H9 (cell line): ENCODE measurements at regions not wholly inside any gene's neighbourhood (a gene's known extent, or its start where the extent isn't known, plus 50 kb on each side); places are given as distances from the start of the nearest gene placed in this dataset.
A peak's percentile ranks its signal among the peaks of the same experiment; 100 is the strongest.
"Not testable (repeated sequence)": the region's sequence is repeated elsewhere in the genome, so short reads cannot be mapped to it uniquely, and the experiment has no call there.

ENCODE experiments used
- DNase-seq: peaks from one replicate; pipeline ENCODE4 v3.0.0-alpha.2; 2017
- H2AFZ ChIP-seq: one replicate; pipeline ENCODE4 v1.6.1; 2013; ENCODE audit warnings: mild to moderate bottlenecking, low read length, control low read depth, moderate library complexity
- H2AK5ac ChIP-seq: 2 replicates; pipeline ENCODE4 v1.6.1; 2013; ENCODE audit warnings: low read length, control low read depth, mixed read lengths; ENCODE audit not compliant: insufficient read length
- H2BK120ac ChIP-seq: one replicate; pipeline ENCODE4 v1.6.1; 2013; ENCODE audit warnings: low read depth, mild to moderate bottlenecking, low read length, control low read depth, inconsistent platforms; ENCODE audit not compliant: poor library complexity, severe bottlenecking
- H2BK12ac ChIP-seq: 2 replicates; pipeline ENCODE4 v1.6.1; 2013; ENCODE audit warnings: low read length, control low read depth, mixed read lengths, low read depth; ENCODE audit not compliant: insufficient read length
- H2BK15ac ChIP-seq: 2 replicates; pipeline ENCODE4 v1.6.1; 2013; ENCODE audit warnings: low read depth, low read length, control low read depth
- H2BK20ac ChIP-seq: one replicate; pipeline ENCODE4 v1.6.1; 2013; ENCODE audit warnings: low read depth, mild to moderate bottlenecking, low read length, control low read depth, inconsistent platforms; ENCODE audit not compliant: poor library complexity, severe bottlenecking
- H2BK5ac ChIP-seq: 2 replicates; pipeline ENCODE4 v1.6.1; 2013; ENCODE audit warnings: low read length, control low read depth, mixed read lengths; ENCODE audit not compliant: insufficient read length
- H3K14ac ChIP-seq: 2 replicates; pipeline ENCODE4 v1.6.1; 2013; ENCODE audit warnings: low read length, control low read depth; ENCODE audit not compliant: insufficient read depth
- H3K18ac ChIP-seq: 2 replicates; pipeline ENCODE4 v1.6.1; 2013; ENCODE audit warnings: low read depth, mild to moderate bottlenecking, mixed read lengths, low read length, control low read depth; ENCODE audit not compliant: insufficient read length
- H3K23ac ChIP-seq: 2 replicates; pipeline ENCODE4 v1.6.1; 2013; ENCODE audit warnings: low read length, control low read depth, mixed read lengths, low read depth; ENCODE audit not compliant: insufficient read length
- H3K23me2 ChIP-seq: 2 replicates; pipeline ENCODE4 v1.6.1; 2013; ENCODE audit warnings: low read depth, mild to moderate bottlenecking, mixed read lengths, low read length, control low read depth; ENCODE audit not compliant: insufficient read length, poor library complexity, severe bottlenecking
- H3K27ac ChIP-seq: 2 replicates; pipeline ENCODE4 v1.5.1; 2013; ENCODE audit warnings: low read length, control low read depth, mixed read lengths, low read depth; ENCODE audit not compliant: insufficient read length
- H3K27me3 ChIP-seq: 2 replicates; pipeline ENCODE4 v1.6.1; 2013; ENCODE audit warnings: low read length, control low read depth, inconsistent platforms; ENCODE audit not compliant: insufficient read depth
- H3K4ac ChIP-seq: 2 replicates; pipeline ENCODE4 v1.6.1; 2013; ENCODE audit warnings: low read depth, mild to moderate bottlenecking, control low read depth, inconsistent platforms, low read length, moderate library complexity
- H3K4me1 ChIP-seq: 2 replicates; pipeline ENCODE4 v1.6.1; 2013; ENCODE audit warnings: low read length, control low read depth, inconsistent platforms; ENCODE audit not compliant: insufficient read depth
- H3K4me2 ChIP-seq: 2 replicates; pipeline ENCODE4 v1.6.1; 2013; ENCODE audit warnings: low read length, control low read depth, mixed read lengths; ENCODE audit not compliant: insufficient read length, insufficient read depth
- H3K56ac ChIP-seq: 2 replicates; pipeline ENCODE4 v1.6.1; 2013; ENCODE audit warnings: low read depth, mild to moderate bottlenecking, mixed read lengths, low read length, control low read depth; ENCODE audit not compliant: insufficient read length
- H3K79me1 ChIP-seq: 2 replicates; pipeline ENCODE4 v1.6.1; 2013; ENCODE audit warnings: low read depth, mild to moderate bottlenecking, moderate library complexity, low read length, control low read depth, inconsistent platforms; ENCODE audit not compliant: insufficient read depth, poor library complexity, severe bottlenecking
- H3K79me2 ChIP-seq: 2 replicates; pipeline ENCODE4 v1.6.1; 2013; ENCODE audit warnings: low read length, control low read depth, inconsistent platforms; ENCODE audit not compliant: insufficient read depth
- H3K9ac ChIP-seq: 2 replicates; pipeline ENCODE4 v1.6.1; 2013; ENCODE audit warnings: low read length, control low read depth, mixed read lengths; ENCODE audit not compliant: insufficient read length; ENCODE audit errors: extremely low read depth
- H3K9me3 ChIP-seq: one replicate; pipeline ENCODE4 v1.6.1; 2013; ENCODE audit warnings: low read depth, low read length, inconsistent platforms; ENCODE audit not compliant: control insufficient read depth
- H3T11ph ChIP-seq: one replicate; pipeline ENCODE4 v1.6.1; 2013; ENCODE audit warnings: mild to moderate bottlenecking, low read length, control low read depth, inconsistent platforms
- H4K20me1 ChIP-seq: one replicate; pipeline ENCODE4 v1.6.1; 2013; ENCODE audit not compliant: control insufficient read depth, insufficient read length, insufficient read depth
- H4K5ac ChIP-seq: 2 replicates; pipeline ENCODE4 v1.6.1; 2013; ENCODE audit warnings: low read depth, mild to moderate bottlenecking, mixed read lengths, low read length, control low read depth; ENCODE audit not compliant: insufficient read length
- H4K8ac ChIP-seq: replicated peaks from 2 replicates; pipeline ENCODE4 v1.6.1; 2013; ENCODE audit warnings: low read length, control low read depth, mixed read lengths, low read depth; ENCODE audit not compliant: insufficient read length
- H4K91ac ChIP-seq: 2 replicates; pipeline ENCODE4 v1.6.1; 2013; ENCODE audit warnings: low read depth, mild to moderate bottlenecking, moderate library complexity, mixed read lengths, low read length, control low read depth; ENCODE audit not compliant: insufficient read length
- H3K27ac Mint-ChIP-seq, 3 experiments: 2 replicates in 2 of 3; 3 replicates in 1 of 3; pipeline ENCODE4 v1.8.0; 2020 to 2021; ENCODE audit warnings: mixed read lengths in 3 of 3, mild to moderate bottlenecking in 1 of 3, moderate library complexity in 1 of 3
- H3K27me3 Mint-ChIP-seq: 2 replicates; pipeline ENCODE4 v1.8.0; 2021; ENCODE audit warnings: low read depth, mild to moderate bottlenecking, moderate library complexity, mixed read lengths
- H3K36me3 Mint-ChIP-seq, 3 experiments: 2 replicates in 2 of 3; 3 replicates in 1 of 3; pipeline ENCODE4 v1.8.0; 2020 to 2021; ENCODE audit warnings: low read depth in 3 of 3, mixed read lengths in 3 of 3; ENCODE audit not compliant: insufficient read depth in 1 of 3
- H3K4me1 Mint-ChIP-seq, 2 experiments: 2 replicates each; pipeline ENCODE4 v1.8.0; 2020; ENCODE audit warnings: mixed read lengths in 2 of 2
- H3K4me3 Mint-ChIP-seq, 2 experiments: 2 replicates in 1 of 2; 3 replicates in 1 of 2; pipeline ENCODE4 v1.8.0; 2020 to 2021; ENCODE audit warnings: mild to moderate bottlenecking in 2 of 2, mixed read lengths in 2 of 2, moderate library complexity in 1 of 2
- H3K9me3 Mint-ChIP-seq, 2 experiments: 2 replicates in 1 of 2; 3 replicates in 1 of 2; pipeline ENCODE4 v1.8.0; 2020; ENCODE audit warnings: mild to moderate bottlenecking in 2 of 2, mixed read lengths in 2 of 2, moderate library complexity in 1 of 2
- CTCF ChIP-seq: fragments of 200-600 bp; sonication (generic); conservative IDR thresholded peaks from 3 replicates; pipeline ENCODE4 v1.8.0; 2021; ENCODE audit warnings: antibody characterized with exemption, mild to moderate bottlenecking
- WGBS: extraction: QIAGEN DNeasy Blood & Tissue Kit; methylation state at CpG from one replicate; pipeline ENCODE4 v1.1.7; 2013; ENCODE audit warnings: missing lambda C conversion rate, low lambda C conversion rate, mixed read lengths; ENCODE audit not compliant: insufficient read length; ENCODE audit errors: extremely low coverage; 5-methylcytosine and 5-hydroxymethylcytosine counted together

- Histone ChIP-seq H2BK12ac (no peak overlapping the region), H3K27ac (no peak overlapping the region), H2AFZ (no peak overlapping the region), H3K4me2 (no peak overlapping the region), H2BK15ac (no peak overlapping the region), H4K91ac (no peak overlapping the region), H4K5ac (no peak overlapping the region), H3K4ac (no peak overlapping the region), H3K56ac (no peak overlapping the region), H2BK120ac (no peak overlapping the region), H3K4me1 (no peaks in the 10 kb centered on the region), H3K79me1 (no peaks in the 10 kb centered on the region), H3K9me3 (no peaks in the 10 kb centered on the region), H4K20me1 (no peaks in the 10 kb centered on the region), H3K14ac (no peak overlapping the region), H3K23ac (no peak overlapping the region), H4K8ac (no peak overlapping the region), H3K9ac (no peak overlapping the region), H3K23me2 (no peaks in the 10 kb centered on the region), H2BK20ac (no peak overlapping the region), H2AK5ac (no peak overlapping the region), H2BK5ac (no peak overlapping the region), H3K27me3 (no peaks in the 10 kb centered on the region), H3T11ph (no peak overlapping the region), H3K18ac (no peak overlapping the region), H3K79me2 (no peaks in the 10 kb centered on the region)
- H3K9me3 Mint-ChIP-seq = peaks cover 19 to 22% of the 10 kb centered on the region in 2 experiments; a peak in 4 of 5 replicates
- peaks cover 5 to 20% (median 5%) of the 10 kb centered on the region in 3 experiments; a peak in 5 of 7 replicates for H3K36me3 Mint-ChIP-seq
- H3K27ac Mint-ChIP-seq = no peak overlapping the region
- DNase-seq = no peak
- no peak for TF ChIP-seq CTCF
- 0 out of 5 replicates have a peak overlapping the region, but pooled peaks of 1 of the 2 experiments have one; percentile 56 for H3K4me3 Mint-ChIP-seq
- H3K27me3 Mint-ChIP-seq = no peaks in the 10 kb centered on the region; the same call in 1 of the 2 replicates
- H3K4me1 Mint-ChIP-seq = peaks cover 6 to 8% of the 10 kb centered on the region in 2 experiments
- WGBS = no CpG with 5 or more reads among the region's 2 CpGs
These were observed 418.3 kb upstream of the POU3F2 start for GRCh38 chr6:98416027-98416426.

- DNase-seq = peak; percentile 67
These were observed 417.7 kb upstream of the POU3F2 start for GRCh38 chr6:98416497-98417158.

More at GRCh38 chr6:98416497-98417158, 417.7 kb upstream of the POU3F2 start:
- not testable (repeated sequence) for H3K9me3 ChIP-seq, H3K14ac ChIP-seq, H3K4me2 ChIP-seq, H2BK20ac ChIP-seq, H4K20me1 ChIP-seq, H3K79me2 ChIP-seq, H3K18ac ChIP-seq, H3K4me1 Mint-ChIP-seq, H3K56ac ChIP-seq, H2BK12ac ChIP-seq, H2AFZ ChIP-seq, H3T11ph ChIP-seq, H3K23me2 ChIP-seq, H4K5ac ChIP-seq, H2BK15ac ChIP-seq, H2BK120ac ChIP-seq, H3K4ac ChIP-seq, H3K27ac ChIP-seq, H2BK5ac ChIP-seq, H3K9ac ChIP-seq, H4K91ac ChIP-seq, H3K4me1 ChIP-seq, H3K79me1 ChIP-seq, H3K27me3 ChIP-seq, H3K27me3 Mint-ChIP-seq, H4K8ac ChIP-seq, H3K23ac ChIP-seq, H2AK5ac ChIP-seq
- Mint-ChIP-seq H3K27ac (peak overlapping the region in 1 of 3 experiments; percentile 83; a peak in 2 of 7 replicates), H3K9me3 (peaks cover 19 to 22% of the 10 kb centered on the region in 2 experiments; a peak in 4 of 5 replicates), H3K36me3 (peaks cover 5 to 20% (median 5%) of the 10 kb centered on the region in 3 experiments; a peak in 5 of 7 replicates), H3K4me3 (peak overlapping the region; percentile 27 to 56; a peak in 2 of 5 replicates)
- WGBS = no CpG with 5 or more reads among the region's 30 CpGs
